ENCODE measurements at regions not wholly inside any gene's neighbourhood (a gene's known extent, or its start where the extent isn't known, plus 50 kb on each side); places are given as distances from the start of the nearest gene placed in this dataset.

GRCh38 chr3:166420071-166420470 lies 582.8 kb upstream of the BCHE start:
- no peak overlapping the region for H3K4me3 ChIP-seq (ENCODE audit: low read depth, low read length)
- in situ Hi-C loops (cut with HindIII; ENCODE audit: low sequenced_read_pairs): no loop called here
- no peak for DNase-seq (ENCODE audit: low read depth, low spot score)
- no peak for TF ChIP-seq CTCF (IDR thresholded peaks at IDR 0.05; ENCODE audit: low read depth, low read length)

DNA sequence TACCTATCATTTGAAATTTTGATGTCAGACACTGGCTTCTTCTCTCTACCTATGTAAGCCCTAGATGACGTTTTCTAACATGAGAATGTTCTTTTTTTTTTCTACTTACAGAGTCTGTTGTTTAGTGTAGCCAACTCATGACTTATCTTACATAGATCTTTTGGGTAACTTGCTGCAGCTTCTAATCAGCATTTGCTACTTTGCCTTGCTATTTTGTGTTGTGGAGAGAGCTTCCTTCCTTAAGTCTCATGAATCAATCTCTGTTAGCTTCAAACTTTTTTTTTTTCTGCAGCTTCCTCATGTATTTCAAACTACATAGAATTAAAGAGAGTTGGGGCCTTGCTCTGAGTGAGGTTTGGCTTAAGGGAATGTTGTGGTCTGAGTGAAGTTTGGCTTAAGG lies 568.7 kb upstream of the BCHE start:
- TF ChIP-seq CTCF (IDR thresholded peaks at IDR 0.05; ENCODE audit: low read depth, low read length): no peak
- H3K4me3 ChIP-seq (ENCODE audit: low read depth, low read length): no peak overlapping the region
- no peak for DNase-seq (ENCODE audit: low read depth, low spot score)
- in situ Hi-C loops (cut with HindIII; ENCODE audit: low sequenced_read_pairs): no loop called here

GRCh38 chr3:166405465-166405864 lies 568.2 kb upstream of the BCHE start:
- H3K4me3 ChIP-seq (ENCODE audit: low read depth, low read length): no peak overlapping the region
- DNase-seq (ENCODE audit: low read depth, low spot score): no peak
- in situ Hi-C loops (cut with HindIII; ENCODE audit: low sequenced_read_pairs): no loop called here
- no peak for TF ChIP-seq CTCF (IDR thresholded peaks at IDR 0.05; ENCODE audit: low read depth, low read length)

- H3K4me3 ChIP-seq (ENCODE audit: low read depth, low read length): no peak overlapping the region
- no peak for TF ChIP-seq CTCF (IDR thresholded peaks at IDR 0.05; ENCODE audit: low read depth, low read length)
Measured at GRCh38 chr3:166390303-166390702, 553.1 kb upstream of the BCHE start.

DNA sequence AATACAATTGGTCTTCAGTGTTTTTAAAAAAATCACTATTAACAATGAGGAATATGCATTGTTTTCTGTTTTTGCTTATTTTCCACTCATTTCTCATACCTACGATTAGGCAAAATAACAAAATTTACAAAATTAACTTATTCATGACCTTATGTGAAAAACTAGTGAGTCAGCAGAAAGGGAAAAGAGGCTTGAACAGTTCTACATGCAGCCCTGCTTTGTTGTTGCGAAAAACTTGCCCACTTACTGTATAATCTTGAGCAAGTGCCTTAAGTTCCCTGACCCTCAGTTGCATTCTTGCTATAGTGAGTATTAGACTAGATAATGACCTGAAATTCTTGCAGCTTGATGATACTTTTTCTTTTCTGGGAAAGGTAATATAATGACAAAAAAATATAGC lies 551.1 kb upstream of the BCHE start:
- no peak for TF ChIP-seq CTCF (IDR thresholded peaks at IDR 0.05; ENCODE audit: low read depth, low read length)
- DNase-seq (ENCODE audit: low read depth, low spot score): no peak
- in situ Hi-C loops (cut with HindIII; ENCODE audit: low sequenced_read_pairs): no loop called here
- no peak overlapping the region for H3K4me3 ChIP-seq (ENCODE audit: low read depth, low read length)

More at GRCh38 chr3:166390303-166390702, 553.1 kb upstream of the BCHE start:
- in situ Hi-C loops (cut with HindIII; ENCODE audit: low sequenced_read_pairs): no loop called here
- no peak for DNase-seq (ENCODE audit: low read depth, low spot score)

DNA sequence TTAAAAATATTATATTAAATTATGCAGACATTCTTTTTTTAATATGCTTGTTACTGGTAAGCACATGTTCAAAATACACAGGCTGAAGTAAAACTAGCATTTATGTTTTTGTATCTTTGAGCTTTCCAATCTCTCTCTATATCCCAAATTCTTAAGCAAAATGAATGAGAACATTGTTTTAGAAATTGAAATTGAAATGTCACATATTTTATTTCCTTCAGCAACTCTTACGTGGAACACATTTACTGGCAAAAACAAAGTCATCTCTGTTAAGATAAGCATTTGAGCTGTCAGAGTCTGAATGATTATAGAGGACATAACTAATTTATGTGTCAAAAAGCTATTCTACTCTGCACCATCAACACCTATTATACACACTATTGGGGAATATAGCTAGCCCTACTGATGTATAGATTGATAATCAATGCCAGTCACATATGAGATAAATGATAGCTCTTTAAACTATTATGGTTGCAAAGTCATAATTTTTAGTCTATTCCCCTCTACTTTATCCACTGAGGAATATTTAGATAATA lies 535.4 kb upstream of the BCHE start:
- in situ Hi-C loops (cut with HindIII; ENCODE audit: low sequenced_read_pairs): no loop called here
- no peak for DNase-seq (ENCODE audit: low read depth, low spot score)
- TF ChIP-seq CTCF (IDR thresholded peaks at IDR 0.05; ENCODE audit: low read depth, low read length): no peak
- H3K4me3 ChIP-seq (ENCODE audit: low read depth, low read length): no peak overlapping the region

Data from astrocyte of the spinal cord (primary cell).